Sigmoid colon (tissue), 6 donors: ENCODE measurements at regions not wholly inside any gene's neighbourhood (a gene's known extent, or its start where the extent isn't known, plus 50 kb on each side); places are given as distances from the start of the nearest gene placed in this dataset.
A peak's percentile ranks its signal among the peaks of the same experiment; 100 is the strongest.
"Not testable (repeated sequence)": the region's sequence is repeated elsewhere in the genome, so short reads cannot be mapped to it uniquely, and the experiment has no call there.

Experiments
- DNase-seq: peaks from one replicate; pipeline ENCODE4 v3.0.0-alpha.2; 2019
- H3K27ac ChIP-seq, 4 donors: fragments of 200-600 bp; sonication (generic); one replicate each; pipeline ENCODE4 v1.5.1; 2016 to 2019; ENCODE audit warnings: mild to moderate bottlenecking in 1 of 4
- H3K27me3 ChIP-seq, 3 donors: fragments of 200-600 bp; sonication (generic); one replicate each; pipeline ENCODE4 v1.5.1; 2019; ENCODE audit warnings: mild to moderate bottlenecking in 1 of 3
- H3K36me3 ChIP-seq, 4 donors: fragments of 200-600 bp; sonication (generic); one replicate each; pipeline ENCODE4 v1.5.1; 2016 to 2019
- H3K4me1 ChIP-seq, 4 donors: fragments of 200-600 bp; sonication (generic); one replicate each; pipeline ENCODE4 v1.5.1; 2017 to 2019
- H3K4me3 ChIP-seq, 4 donors: fragments of 200-600 bp; sonication (generic); one replicate each; pipeline ENCODE4 v1.5.1; 2017 to 2019; ENCODE audit warnings: mild to moderate bottlenecking in 2 of 4, moderate library complexity in 1 of 4
- H3K9me3 ChIP-seq, 4 donors: fragments of 200-600 bp in 3 of 4; sonication (generic) in 3 of 4; one replicate each; pipeline versions ENCODE4 v1.5.1 to v1.6.1; 2013 to 2019
- EP300 ChIP-seq, 4 donors: sonication (generic); formaldehyde crosslinking; IDR thresholded peaks; one replicate each; pipeline ENCODE4 v1.6.1; 2017; ENCODE audit warnings: antibody characterized with exemption in 4 of 4
- POLR2A ChIP-seq, 2 donors: fragments of 450-650 bp; IDR thresholded peaks; one replicate each; pipeline ENCODE4 v1.6.1; 2016; ENCODE audit warnings: antibody characterized with exemption in 2 of 2, mild to moderate bottlenecking in 2 of 2, moderate library complexity in 2 of 2
- POLR2AphosphoS5 ChIP-seq, 4 donors: sonication (generic); formaldehyde crosslinking; IDR thresholded peaks; one replicate each; pipeline ENCODE4 v1.6.1; 2017; ENCODE audit warnings: antibody characterized with exemption in 4 of 4
- WGBS, 2 donors: extraction: QIAGEN DNeasy Blood & Tissue Kit; methylation state at CpG; one replicate each; pipeline ENCODE4 v1.1.7; 2013; 5-methylcytosine and 5-hydroxymethylcytosine counted together
- intact Hi-C: fragments of 100-400 bp; cut with DNase I; formaldehyde crosslinking; loops from one replicate; pipeline ENCODE4 v1.15.1; 2023
- TF ChIP-seq, protein P1 (sequence below), 4 experiments: fragments of 450-650 bp in 3 of 4; fragments of 200-600 bp in 1 of 4; IDR thresholded peaks; one replicate each; pipeline ENCODE4 v1.5.1; 2016 to 2019; ENCODE audit warnings: antibody characterized with exemption in 4 of 4, mild to moderate bottlenecking in 3 of 4, moderate library complexity in 2 of 4
- donor health status: healthy with polysubstance abuse.
- donor health status: healthy.

DNA sequence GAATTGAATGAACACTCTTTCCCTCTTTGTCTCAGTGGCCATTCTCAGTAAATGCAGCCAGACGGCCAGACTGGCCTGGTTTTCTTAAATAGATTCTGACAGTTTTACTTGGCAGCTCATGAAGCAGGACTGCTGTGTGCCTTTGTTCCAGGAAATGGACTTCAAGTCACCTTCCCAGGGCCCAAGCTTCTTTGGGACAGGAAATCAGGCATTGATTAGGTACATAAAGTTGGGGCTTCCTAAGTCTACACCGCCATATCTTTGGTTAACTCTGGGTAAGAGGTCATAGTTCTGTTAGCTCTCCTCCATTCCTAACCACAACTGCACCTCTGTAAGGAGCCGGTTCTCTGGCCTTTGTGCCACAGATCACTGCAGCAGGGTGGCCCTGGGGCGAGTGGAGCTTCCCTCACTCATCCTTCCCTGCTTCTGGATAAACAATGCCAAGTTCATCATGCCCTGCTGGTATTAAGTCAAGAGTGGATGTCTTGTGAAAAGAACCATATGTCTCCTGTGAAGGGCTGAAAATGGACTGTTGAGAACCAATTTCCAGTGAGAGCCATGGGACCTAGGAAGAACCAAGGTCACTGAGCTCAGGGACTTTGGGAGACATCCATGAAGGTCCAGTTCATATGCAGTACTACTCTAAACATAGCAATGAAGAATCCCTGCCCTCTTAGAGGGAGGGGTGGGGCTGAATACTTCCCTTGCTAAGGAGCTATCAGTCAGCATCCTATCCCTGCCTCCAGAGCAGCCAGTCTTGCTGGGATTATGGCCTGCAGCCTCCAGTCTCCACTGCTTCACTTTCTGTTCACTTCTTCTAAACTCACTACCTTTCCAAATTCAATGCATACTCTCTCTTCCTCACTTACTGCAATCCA is 122.6 kb upstream of the XPO1 start:
- WGBS, 2 donors = 73 to 75% methylated on average over 4 of the region's 4 CpGs

DNA sequence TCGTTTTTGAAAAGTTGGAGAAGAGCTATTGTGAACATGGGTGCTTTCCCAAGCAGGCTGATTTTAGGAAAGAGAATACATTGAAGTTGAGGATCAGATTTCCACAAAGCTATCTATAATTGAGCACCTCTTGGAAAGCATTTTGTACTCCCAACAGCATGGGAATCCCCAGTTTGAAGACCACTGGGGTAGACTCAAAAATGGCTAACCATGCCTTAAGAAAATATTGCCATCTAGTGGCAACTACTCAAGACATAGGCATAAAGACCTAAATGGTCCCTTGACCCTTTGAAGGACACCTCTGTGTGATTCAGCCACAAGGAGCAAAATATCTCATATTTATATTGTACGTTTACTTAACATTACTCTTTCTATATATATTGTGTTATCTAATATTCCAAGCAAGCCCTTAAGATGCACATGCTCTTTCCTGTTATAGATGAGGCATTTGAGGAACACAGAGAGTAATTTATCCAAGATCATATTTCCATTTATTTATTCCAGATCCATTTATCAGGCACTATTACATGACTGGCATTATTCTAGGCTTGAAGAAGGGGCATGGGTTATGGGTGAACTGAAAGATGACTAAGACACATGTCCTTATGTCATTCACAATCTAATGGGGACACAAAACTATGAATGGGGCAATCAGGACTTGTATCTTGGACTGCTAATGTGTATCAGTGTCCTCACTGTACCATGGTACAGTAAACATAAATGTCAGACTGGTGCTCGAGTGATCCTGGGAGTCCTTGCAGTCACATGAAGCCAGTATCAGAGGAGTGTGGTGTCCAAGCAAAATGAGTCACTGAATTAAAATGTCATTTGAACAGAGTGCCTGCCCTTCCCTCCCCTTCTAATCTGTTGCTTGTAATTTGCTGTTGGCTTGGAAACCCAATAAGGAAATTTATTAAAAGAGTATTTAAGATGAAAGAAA is 121.0 kb upstream of the XPO1 start:
- H3K4me1 ChIP-seq = peaks cover 0 to 14% (median 10%) of the 10 kb centered on the region in 4 donors
- WGBS, 2 donors = 34 to 69% methylated on average over 3 of the region's 3 CpGs
- no peak overlapping the region for H3K4me3 ChIP-seq
- no peaks in the 10 kb centered on the region for H3K36me3 ChIP-seq
- H3K27me3 ChIP-seq = no peaks in the 10 kb centered on the region
- intact Hi-C loops = no loop called here
- TF ChIP-seq POLR2A (IDR thresholded peaks at IDR 0.05) = no peak
- TF ChIP-seq, protein P1, sequence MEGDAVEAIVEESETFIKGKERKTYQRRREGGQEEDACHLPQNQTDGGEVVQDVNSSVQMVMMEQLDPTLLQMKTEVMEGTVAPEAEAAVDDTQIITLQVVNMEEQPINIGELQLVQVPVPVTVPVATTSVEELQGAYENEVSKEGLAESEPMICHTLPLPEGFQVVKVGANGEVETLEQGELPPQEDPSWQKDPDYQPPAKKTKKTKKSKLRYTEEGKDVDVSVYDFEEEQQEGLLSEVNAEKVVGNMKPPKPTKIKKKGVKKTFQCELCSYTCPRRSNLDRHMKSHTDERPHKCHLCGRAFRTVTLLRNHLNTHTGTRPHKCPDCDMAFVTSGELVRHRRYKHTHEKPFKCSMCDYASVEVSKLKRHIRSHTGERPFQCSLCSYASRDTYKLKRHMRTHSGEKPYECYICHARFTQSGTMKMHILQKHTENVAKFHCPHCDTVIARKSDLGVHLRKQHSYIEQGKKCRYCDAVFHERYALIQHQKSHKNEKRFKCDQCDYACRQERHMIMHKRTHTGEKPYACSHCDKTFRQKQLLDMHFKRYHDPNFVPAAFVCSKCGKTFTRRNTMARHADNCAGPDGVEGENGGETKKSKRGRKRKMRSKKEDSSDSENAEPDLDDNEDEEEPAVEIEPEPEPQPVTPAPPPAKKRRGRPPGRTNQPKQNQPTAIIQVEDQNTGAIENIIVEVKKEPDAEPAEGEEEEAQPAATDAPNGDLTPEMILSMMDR (IDR thresholded peaks at IDR 0.05) = peak in 3 of 4 experiments; percentile 10 to 30 (median 17)
- no peak for TF ChIP-seq EP300 (IDR thresholded peaks at IDR 0.05)
- H3K27ac ChIP-seq = no peak overlapping the region
- no peak for DNase-seq
- no peaks in the 10 kb centered on the region for H3K9me3 ChIP-seq

More for the DNA sequence above, 122.6 kb upstream of the XPO1 start:
- Histone ChIP-seq H3K4me1 (peaks cover 0 to 14% (median 10%) of the 10 kb centered on the region in 4 donors), H3K9me3 (no peaks in the 10 kb centered on the region), H3K4me3 (no peak overlapping the region), H3K27ac (peak overlapping the region in 2 of 4 donors; percentile 29 to 61), H3K36me3 (no peaks in the 10 kb centered on the region), H3K27me3 (no peaks in the 10 kb centered on the region)
- intact Hi-C loops = no loop called here
- no peak for DNase-seq
- TF ChIP-seq POLR2A (IDR thresholded peaks at IDR 0.05) = no peak
- TF ChIP-seq EP300 (IDR thresholded peaks at IDR 0.05) = peak in 1 of 4 donors; percentile 4
- peak in 2 of 4 donors; percentile 53 to 54 for TF ChIP-seq POLR2AphosphoS5 (IDR thresholded peaks at IDR 0.05)

DNA sequence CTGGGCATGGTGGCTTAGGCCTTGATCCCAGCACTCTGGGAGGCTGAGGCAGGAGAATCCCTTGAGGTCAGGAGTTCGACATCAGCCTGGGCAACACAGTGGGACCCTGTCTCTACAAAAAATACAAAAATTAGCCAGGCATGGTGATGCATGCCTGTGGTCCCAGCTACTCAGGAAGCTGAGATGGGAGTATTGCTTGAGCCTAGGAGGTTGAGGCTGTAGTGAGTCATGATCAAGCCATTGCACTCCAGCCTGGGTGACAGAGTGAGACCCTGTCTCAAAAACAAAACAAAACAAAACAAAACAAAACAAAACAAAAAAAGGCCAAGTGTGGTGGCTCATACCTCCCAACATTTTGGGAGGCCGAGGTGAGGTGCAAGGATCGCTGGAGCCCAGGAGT is 111.8 kb upstream of the XPO1 start:
- H3K4me3 ChIP-seq, H3K36me3 ChIP-seq, H3K27ac ChIP-seq, DNase-seq, H3K9me3 ChIP-seq, H3K27me3 ChIP-seq, intact Hi-C loops, H3K4me1 ChIP-seq: not testable (repeated sequence)
- 94 to 95% methylated on average over 3 of the region's 3 CpGs for WGBS, 2 donors

DNA sequence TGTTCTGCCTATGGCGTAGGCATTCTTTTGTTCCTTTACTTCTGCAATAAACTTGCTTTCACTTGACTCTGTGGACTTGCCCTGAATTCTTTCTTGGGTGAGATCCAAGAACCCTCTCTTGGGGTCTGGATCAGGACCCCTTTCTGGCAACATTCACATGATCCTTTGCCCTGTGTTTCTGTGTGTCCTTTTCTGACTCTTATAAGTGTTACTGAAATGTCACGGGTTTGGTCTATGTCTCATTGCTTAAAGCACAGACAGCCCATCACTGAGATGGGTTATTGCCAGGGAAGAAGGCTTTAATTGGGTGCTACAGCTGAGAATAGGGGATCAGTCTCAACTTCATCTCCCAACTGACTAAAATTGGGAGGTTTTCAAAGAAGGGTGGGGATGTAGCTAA is 110.9 kb upstream of the XPO1 start:
- intact Hi-C loops = no loop called here
- H3K27ac ChIP-seq = no peak overlapping the region
- no peaks in the 10 kb centered on the region for H3K4me1 ChIP-seq
- no peaks in the 10 kb centered on the region for H3K36me3 ChIP-seq
- no peak for DNase-seq
- no peak overlapping the region for H3K4me3 ChIP-seq
- H3K9me3 ChIP-seq = peaks cover 0 to 5% (median 0%) of the 10 kb centered on the region in 4 donors
- 94 to 95% methylated on average over 2 of the region's 2 CpGs for WGBS, 2 donors
- TF ChIP-seq, protein P1 (IDR thresholded peaks at IDR 0.05) = no peak
- no peak for TF ChIP-seq EP300 (IDR thresholded peaks at IDR 0.05)
- TF ChIP-seq POLR2A (IDR thresholded peaks at IDR 0.05) = no peak
- no peak for TF ChIP-seq POLR2AphosphoS5 (IDR thresholded peaks at IDR 0.05)
- no peaks in the 10 kb centered on the region for H3K27me3 ChIP-seq

DNA sequence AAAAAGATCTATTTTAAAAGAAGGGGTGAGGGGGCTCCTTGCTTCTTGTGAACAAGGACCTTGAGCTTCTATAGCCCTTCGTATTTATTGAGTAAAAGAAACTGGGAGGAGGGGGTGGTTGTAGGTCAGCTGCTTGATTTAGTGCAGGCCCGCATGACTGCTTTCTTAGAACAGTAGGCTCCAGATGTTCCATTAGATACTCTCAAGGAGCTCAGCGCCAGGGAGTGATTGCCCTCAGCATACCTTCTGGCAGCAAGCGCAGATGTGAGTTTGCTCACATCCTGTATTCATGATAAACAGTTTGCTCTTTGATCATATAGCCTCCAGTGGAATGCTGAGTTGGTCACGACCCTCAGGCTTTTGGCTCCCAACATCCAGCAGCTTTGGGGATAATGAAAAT is 108.9 kb upstream of the XPO1 start:
- 88 to 90% methylated on average over 5 of the region's 5 CpGs for WGBS, 2 donors
- no peaks in the 10 kb centered on the region for H3K4me1 ChIP-seq
- no peak for TF ChIP-seq POLR2A (IDR thresholded peaks at IDR 0.05)
- TF ChIP-seq EP300 (IDR thresholded peaks at IDR 0.05) = no peak
- TF ChIP-seq, protein P1 (IDR thresholded peaks at IDR 0.05) = no peak
- no peak for TF ChIP-seq POLR2AphosphoS5 (IDR thresholded peaks at IDR 0.05)
- no peaks in the 10 kb centered on the region for H3K36me3 ChIP-seq
- intact Hi-C loops = no loop called here
- no peaks in the 10 kb centered on the region for H3K27me3 ChIP-seq
- peaks cover 0 to 5% (median 0%) of the 10 kb centered on the region in 4 donors for H3K9me3 ChIP-seq
- no peak overlapping the region for H3K27ac ChIP-seq
- no peak for DNase-seq
- no peak overlapping the region for H3K4me3 ChIP-seq
